Pancreas (tissue), 10 donors: ENCODE measurements at regions not wholly inside any gene's neighbourhood (a gene's known extent, or its start where the extent isn't known, plus 50 kb on each side); places are given as distances from the start of the nearest gene placed in this dataset.

ENCODE experiments used
- ATAC-seq, 4 donors: fragments of 200-7000 bp; cut with Tn5 transposase; one replicate each; pipeline versions ENCODE4 v1.8.0 to v1.9.1; 2020; ENCODE audit warnings: mild to moderate bottlenecking in 4 of 4, moderate library complexity in 4 of 4
- DNase-seq, 6 donors: peaks; one replicate each; pipeline ENCODE4 v3.0.0-alpha.2; 2020
- FAIRE-seq: peaks from 2 replicates; lab custom pipeline; 2012; peaks lifted over from hg19 to GRCh38; lab: Jason Lieb, UNC
- H3K27ac ChIP-seq, 4 donors: fragments of 200-600 bp; sonication (generic); 1 replicate in 3 of 4; 2 replicates in 1 of 4; pipeline versions ENCODE4 v1.5.0 to v1.8.0; 2020
- H3K27me3 ChIP-seq, 4 donors: fragments of 200-600 bp; one replicate each; pipeline ENCODE4 v1.8.0; 2021
- H3K36me3 ChIP-seq, 3 donors: fragments of 200-600 bp; sonication (generic) in 1 of 3; one replicate each; pipeline versions ENCODE4 v1.5.0 to v1.8.0; 2020 to 2021
- H3K4me1 ChIP-seq, 3 donors: fragments of 200-600 bp; one replicate each; pipeline ENCODE4 v1.8.0; 2021
- H3K4me3 ChIP-seq, 4 donors: fragments of 200-600 bp; sonication (generic) in 2 of 4; one replicate each; pipeline versions ENCODE4 v1.5.0 to v1.8.0; 2020 to 2021
- H3K9me3 ChIP-seq, 4 donors: fragments of 200-600 bp; one replicate each; pipeline ENCODE4 v1.8.0; 2021
- CTCF ChIP-seq, 4 donors: fragments of 200-600 bp; sonication (generic) in 3 of 4; IDR thresholded peaks; one replicate each; pipeline versions ENCODE4 v1.5.0 to v1.8.0; 2021; ENCODE audit warnings: antibody characterized with exemption in 4 of 4
- WGBS, 2 donors: extraction: QIAGEN DNeasy Blood & Tissue Kit; methylation state at CpG; one replicate each; pipeline ENCODE4 v1.1.7; 2013; 5-methylcytosine and 5-hydroxymethylcytosine counted together
- intact Hi-C, 3 donors: fragments of 100-400 bp; cut with DNase I; formaldehyde crosslinking; loops; one replicate each; pipeline versions ENCODE4 v1.11.1 to v1.14.2; 2022
- donor health status: healthy with polysubstance abuse.
- donor health status: DM: no; HTN: no; CAD: no; lungs with moderate emphysema.
- donor health status: DM: no; HTN: no; CAD: no.
- donor health status: control.
- donor health status: control.
- donor health status: Bipolar disorder and iron deficiency.
- donor health status: DM: yes; HTN: yes; CAD: no.
- donor health status: DM: no; HTN: no; CAD: no.
- donor health status: DM: no; HTN: no; CAD: no.
- donor health status: DM: yes; HTN: yes; CAD: no.

GRCh38 chr9:88287972-88288371 is 100.3 kb upstream of the SPIN1 start:
- intact Hi-C loops = no loop called here
- ATAC-seq = no peak
- H3K27ac ChIP-seq = no peak overlapping the region
- no peak for FAIRE-seq
- no peaks in the 10 kb centered on the region for H3K9me3 ChIP-seq
- DNase-seq = no peak
- H3K4me3 ChIP-seq = no peak overlapping the region
- no peaks in the 10 kb centered on the region for H3K4me1 ChIP-seq
- WGBS, 2 donors = 70 to 84% methylated on average over 2 of the region's 2 CpGs
- TF ChIP-seq CTCF (IDR thresholded peaks at IDR 0.05) = no peak
- H3K27me3 ChIP-seq = no peaks in the 10 kb centered on the region
- H3K36me3 ChIP-seq = no peaks in the 10 kb centered on the region

GRCh38 chr9:88280816-88281382 is 107.3 kb upstream of the SPIN1 start:
- no peak for DNase-seq
- Histone ChIP-seq H3K4me3 (no peak overlapping the region), H3K9me3 (no peaks in the 10 kb centered on the region), H3K27me3 (no peaks in the 10 kb centered on the region), H3K36me3 (no peaks in the 10 kb centered on the region), H3K4me1 (no peaks in the 10 kb centered on the region), H3K27ac (no peak overlapping the region)
- no peak for FAIRE-seq
- intact Hi-C loops = no loop called here
- WGBS, 2 donors = 76 to 78% methylated on average over 10 of the region's 10 CpGs
- ATAC-seq = no peak
- no peak for TF ChIP-seq CTCF (IDR thresholded peaks at IDR 0.05)

- intact Hi-C loops = no loop called here
- no peaks in the 10 kb centered on the region for H3K9me3 ChIP-seq
- FAIRE-seq (no peak), DNase-seq (no peak), ATAC-seq (no peak)
- WGBS, 2 donors = 85 to 92% methylated on average over 12 of the region's 12 CpGs
- no peaks in the 10 kb centered on the region for H3K36me3 ChIP-seq
- TF ChIP-seq CTCF (IDR thresholded peaks at IDR 0.05) = no peak
- H3K27ac ChIP-seq = no peak overlapping the region
- H3K27me3 ChIP-seq = no peaks in the 10 kb centered on the region
- H3K4me1 ChIP-seq = no peaks in the 10 kb centered on the region
- no peak overlapping the region for H3K4me3 ChIP-seq
These were observed 110.2 kb upstream of the SPIN1 start for GRCh38 chr9:88278036-88278435.

GRCh38 chr9:88274078-88274477 is 114.2 kb upstream of the SPIN1 start:
- H3K27ac ChIP-seq = no peak overlapping the region
- no peak overlapping the region for H3K4me3 ChIP-seq
- no peak for TF ChIP-seq CTCF (IDR thresholded peaks at IDR 0.05)
- FAIRE-seq (no peak), ATAC-seq (no peak), DNase-seq (no peak)
- no peaks in the 10 kb centered on the region for H3K36me3 ChIP-seq
- no peaks in the 10 kb centered on the region for H3K9me3 ChIP-seq
- WGBS, 2 donors = 71 to 76% methylated on average over 2 of the region's 2 CpGs
- no peaks in the 10 kb centered on the region for H3K27me3 ChIP-seq
- intact Hi-C loops = no loop called here
- H3K4me1 ChIP-seq = no peaks in the 10 kb centered on the region

GRCh38 chr9:88272986-88273385 is 115.3 kb upstream of the SPIN1 start:
- WGBS, 2 donors = 88 to 92% methylated on average over 6 of the region's 6 CpGs
- DNase-seq (no peak), FAIRE-seq (no peak), ATAC-seq (no peak)
- no peaks in the 10 kb centered on the region for H3K9me3 ChIP-seq
- H3K27ac ChIP-seq = no peak overlapping the region
- no peaks in the 10 kb centered on the region for H3K36me3 ChIP-seq
- no peaks in the 10 kb centered on the region for H3K27me3 ChIP-seq
- no peaks in the 10 kb centered on the region for H3K4me1 ChIP-seq
- no peak overlapping the region for H3K4me3 ChIP-seq
- TF ChIP-seq CTCF (IDR thresholded peaks at IDR 0.05) = no peak
- intact Hi-C loops = no loop called here
